NCI-H1694 treated with DMSO at 0.1 percent for 48 hours (cell line): ENCODE measurements at regions not wholly inside any gene's neighbourhood (a gene's known extent, or its start where the extent isn't known, plus 50 kb on each side); places are given as distances from the start of the nearest gene placed in this dataset.

ENCODE experiments used
- DNase-seq: peaks from one replicate; lab custom pipeline; 2025; lab: John Stamatoyannopoulos, UW

DNA sequence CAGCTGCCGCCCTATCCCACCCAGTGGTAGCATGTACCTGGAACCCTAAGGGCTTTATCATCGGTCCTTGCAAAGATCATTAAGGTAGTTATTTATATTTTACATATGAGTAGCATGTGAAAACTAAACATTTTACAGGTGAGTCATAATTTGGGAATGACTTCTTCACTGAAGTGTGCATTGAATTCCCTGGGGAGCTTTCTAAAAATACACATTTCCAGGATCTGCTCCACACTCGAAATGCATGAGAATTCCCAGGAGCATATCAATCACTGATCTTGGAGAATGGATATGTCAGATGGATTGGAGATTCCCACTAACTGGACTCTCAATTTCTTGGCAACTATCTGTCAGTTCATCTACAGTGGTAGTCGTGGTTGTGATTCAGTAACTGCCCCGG, 717.5 kb downstream of the IRX1 start:
- no peak for DNase-seq

DNA sequence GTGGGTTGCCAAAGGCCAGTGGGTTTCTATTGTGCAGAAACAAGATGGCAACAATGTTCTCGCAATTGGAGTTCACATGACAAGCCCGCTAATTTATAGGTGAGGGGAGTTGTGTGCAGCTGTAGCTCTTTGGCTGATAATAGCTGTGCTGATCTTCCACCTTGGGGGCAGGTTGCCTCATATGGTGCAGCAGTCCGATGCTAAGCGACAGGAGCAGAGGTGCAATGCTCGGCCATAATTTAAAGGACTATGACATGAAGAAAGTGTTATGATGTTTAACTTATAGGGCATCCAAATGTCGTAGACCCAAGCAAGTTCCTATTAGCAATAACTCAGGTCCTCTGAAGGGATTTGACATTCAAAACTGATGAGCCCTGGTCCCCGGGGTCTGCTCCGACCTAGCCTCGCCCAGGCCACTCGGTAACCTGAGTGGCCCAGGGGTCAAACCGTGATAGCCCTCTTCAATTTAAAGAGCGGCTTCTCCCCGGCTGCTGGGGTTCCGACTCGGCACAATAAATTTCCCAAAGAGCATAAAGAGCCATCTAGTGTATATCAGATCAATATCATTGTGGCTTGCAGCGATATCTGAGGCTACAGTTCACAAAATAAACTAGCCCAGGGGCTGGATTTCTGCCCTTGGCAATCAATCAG, 724.0 kb downstream of the IRX1 start:
- no peak for DNase-seq

DNA sequence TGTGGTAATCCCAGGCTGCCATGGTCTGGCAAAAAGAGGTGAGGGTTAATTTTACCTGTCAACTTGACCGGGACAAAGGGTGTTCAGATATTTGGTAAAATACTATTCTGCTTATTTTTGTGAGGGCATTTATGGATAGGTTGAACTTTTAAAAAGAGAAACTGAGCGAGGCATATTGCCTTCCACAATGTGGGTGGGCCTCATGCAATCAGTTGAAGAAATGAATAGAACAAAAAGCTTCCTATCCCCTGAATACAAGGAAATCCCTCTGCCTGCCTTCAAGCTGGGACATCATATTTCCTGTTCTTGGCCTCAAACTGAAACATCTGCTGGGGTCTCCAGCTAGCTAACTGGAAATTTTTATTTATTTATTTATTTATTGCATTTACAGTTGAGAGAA, 734.7 kb downstream of the IRX1 start:
- no peak for DNase-seq

DNA sequence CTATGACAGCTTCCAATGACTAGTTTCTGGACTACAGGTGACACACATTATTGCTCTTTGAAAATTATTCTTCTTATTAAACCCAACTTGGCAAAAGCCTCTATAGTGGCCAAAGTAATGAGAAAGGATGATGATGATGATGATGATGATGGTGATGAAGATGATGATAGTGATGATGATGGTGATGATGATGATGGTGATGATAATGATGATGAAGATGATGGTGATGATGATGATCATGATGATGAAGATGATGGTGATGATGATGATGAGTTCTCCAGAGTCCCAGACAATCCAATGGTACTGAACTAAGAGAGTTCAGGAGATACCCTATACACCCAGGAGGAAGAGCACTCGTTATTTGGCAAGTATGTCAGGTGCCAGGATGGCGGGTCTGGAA, 739.4 kb downstream of the IRX1 start:
- no peak for DNase-seq

DNA sequence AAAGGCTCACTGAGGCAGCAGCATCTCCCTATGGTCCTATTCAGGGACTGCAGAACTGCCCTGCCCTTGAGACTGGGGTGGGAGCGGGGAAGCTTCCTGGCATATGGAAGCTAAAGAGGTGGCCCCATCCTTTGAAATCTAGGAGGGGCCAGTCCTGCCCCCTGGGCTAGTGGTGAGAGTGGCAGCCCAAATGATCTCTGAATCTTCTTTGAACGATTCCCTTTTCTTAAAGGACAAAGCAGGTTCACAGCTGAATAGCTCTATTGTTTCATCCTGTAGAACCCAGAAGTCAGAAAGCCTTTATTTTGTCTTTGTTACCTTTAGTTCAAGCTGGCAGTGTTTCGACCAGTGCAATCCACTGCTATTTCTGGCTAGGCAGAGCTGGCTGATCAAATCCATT, 741.9 kb downstream of the IRX1 start:
- DNase-seq, result no peak

DNA sequence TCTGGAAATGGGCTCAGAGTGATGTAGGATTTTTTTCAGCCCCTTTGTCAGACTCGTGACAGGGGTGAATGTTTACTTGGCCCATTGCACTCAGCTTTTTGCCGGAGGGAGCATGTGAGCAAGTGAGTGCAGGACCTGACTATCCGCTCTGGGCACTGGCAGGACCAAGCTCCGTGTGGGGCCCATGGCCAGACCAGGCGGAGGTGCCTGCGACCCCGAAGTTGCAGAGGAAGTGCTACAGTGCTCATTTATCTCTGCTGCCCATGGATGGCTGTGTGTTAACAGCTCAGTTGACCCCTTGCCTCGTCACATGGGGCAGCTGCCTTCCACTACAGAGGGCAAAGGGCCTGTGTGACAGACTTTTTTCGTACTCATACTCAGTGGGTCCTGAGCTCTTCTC, 744.3 kb downstream of the IRX1 start:
- DNase-seq, result no peak

DNA sequence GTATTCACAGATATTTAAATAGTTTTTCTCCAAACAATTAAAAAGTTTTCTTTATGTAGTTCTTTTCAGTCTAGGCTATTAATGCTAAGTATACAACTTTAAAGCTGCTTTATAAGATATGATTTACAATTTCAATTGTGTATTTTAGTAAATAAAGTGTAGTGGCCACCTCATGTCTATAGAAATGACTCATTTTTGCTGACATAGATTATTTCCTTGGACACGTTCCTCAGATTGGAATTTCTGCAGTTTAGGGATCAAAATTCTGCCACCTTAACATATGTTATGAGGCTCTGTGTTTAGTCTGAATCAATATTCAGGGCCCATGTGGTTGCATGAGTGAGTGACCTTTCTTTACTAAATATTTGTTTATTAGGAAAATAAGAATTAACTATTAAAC, 750.2 kb downstream of the IRX1 start:
- DNase-seq, result no peak

DNA sequence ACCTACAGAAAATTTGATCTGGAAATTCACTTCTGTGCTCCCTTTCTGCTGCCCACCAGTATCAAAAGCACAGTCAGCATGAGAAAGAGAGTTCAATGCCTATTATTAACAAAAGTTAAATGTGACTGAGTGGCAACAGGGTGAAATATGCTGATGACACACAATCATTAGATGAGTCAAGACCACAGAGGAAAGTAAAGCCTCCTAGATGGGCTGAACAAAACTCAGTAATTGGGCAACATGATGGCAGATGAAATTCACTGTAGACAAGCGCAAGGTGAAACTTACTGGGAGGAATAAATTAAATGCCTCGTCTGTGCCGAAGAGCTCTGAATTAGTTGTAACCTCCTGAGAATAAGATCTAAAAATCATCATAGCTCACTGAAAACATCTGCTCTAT, 752.8 kb downstream of the IRX1 start:
- DNase-seq, result no peak

DNA sequence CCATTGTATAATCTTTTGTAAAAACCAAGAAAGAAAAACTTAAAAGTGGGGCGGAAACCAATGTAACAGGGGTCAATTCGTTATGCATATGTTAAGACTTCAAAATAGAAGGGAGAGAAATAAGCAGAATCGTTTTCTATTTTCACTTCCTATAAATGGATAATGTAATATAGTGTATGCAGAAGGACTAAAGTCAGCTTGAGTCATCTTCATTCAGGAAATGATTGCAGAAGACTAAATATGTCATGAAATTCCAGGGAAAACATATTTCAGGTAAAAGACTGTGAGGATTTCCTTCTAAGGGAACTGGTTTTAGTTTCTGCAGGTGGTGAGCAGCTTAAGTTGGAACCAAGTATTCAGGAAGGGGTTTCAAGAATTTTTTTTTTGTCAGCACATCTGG, 753.3 kb downstream of the IRX1 start:
- DNase-seq, result no peak

DNA sequence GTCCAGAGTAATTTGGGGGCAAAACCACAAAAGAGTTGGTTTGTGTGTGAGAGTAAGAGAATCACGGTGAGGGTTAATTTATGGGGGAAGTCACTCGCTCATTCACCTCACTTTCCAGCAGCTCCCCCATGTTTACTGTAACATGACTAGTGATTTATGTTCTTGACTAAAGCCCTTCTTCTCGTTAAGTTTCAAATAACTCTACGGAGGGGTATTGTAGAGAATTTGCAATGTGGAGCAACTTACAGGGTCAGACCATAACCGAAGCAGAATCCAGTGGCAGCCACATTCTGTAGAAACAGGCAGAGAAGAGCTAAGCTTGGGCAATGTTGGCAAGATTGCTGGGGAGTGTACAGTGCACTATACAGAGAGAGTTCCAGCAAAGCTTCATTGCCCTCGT, 760.6 kb downstream of the IRX1 start:
- no peak for DNase-seq

DNA sequence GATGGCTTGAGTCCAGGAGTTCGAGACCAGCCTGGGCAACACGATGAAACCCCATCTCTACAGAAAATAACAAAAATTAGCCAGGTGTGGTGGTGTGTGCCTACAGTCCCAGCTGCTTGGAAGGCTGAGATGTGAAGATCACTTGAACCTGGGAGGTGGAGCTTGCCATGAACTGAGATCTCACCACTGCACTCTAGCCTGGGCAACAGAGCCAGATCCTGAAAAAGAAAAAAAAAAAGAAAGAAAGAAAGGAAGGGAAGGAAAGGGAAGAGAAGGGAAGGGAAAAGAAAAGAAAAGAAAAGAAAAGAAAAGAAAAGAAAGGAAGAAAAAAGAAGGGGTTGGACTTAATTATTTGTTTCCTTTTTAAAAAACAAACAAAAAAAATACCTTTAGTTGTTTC, 764.2 kb downstream of the IRX1 start:
- DNase-seq, result no peak

DNA sequence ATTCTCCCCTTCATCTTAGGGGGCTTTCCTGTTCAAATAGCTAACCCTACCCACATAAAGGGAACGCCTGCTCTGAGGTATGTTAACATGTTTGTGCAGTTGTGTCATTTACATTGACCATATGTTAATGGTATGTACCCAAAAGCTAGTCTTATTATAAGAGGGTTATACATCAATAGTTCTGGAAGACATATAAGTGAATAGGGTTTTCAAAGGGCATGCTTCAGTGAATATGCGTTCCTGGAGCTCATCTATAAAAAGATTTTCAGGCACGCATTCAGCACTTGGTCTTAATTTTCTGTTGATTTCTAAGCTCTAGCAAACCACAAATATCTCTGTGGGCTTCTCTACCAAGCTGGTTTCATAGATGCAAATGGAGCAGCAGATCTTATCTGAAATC, 766.1 kb downstream of the IRX1 start:
- no peak for DNase-seq

DNA sequence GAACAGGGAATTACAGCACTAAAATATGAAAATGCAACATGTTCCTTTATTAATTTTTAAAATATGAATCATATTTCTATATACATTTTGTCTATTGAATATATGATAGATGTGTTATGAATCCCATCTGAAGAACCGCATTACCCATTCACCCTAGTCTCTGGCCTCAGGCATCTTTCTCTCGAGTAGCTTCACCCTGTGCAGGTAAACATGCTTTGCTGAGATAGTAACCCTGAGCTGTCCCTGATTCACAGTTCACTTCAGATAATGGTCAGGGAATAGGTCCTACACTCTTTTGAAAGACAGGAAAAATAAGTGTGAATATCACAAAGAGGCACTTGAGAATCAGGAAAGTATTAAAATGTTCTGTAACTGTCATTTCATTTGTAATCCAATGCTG, 766.8 kb downstream of the IRX1 start:
- no peak for DNase-seq

DNA sequence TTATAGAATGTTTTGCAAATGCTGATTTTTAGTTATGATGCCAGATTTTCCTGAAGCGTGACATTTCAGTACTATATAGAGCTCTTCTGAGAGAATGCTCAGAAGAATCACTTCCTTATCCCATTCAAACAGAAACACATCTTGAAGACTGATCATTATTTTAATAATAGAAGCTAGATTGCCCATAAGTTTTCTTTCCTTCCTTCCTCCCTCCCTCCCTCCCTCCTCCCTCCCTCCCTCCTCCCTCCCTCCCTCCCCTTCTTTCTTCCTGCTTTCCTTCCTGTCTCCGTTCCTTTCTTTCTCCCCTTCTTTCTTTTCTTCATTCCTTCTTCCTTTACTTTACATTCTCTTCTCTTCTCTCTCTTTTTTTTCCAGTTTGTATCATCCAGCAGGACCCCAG, 767.4 kb downstream of the IRX1 start:
- no peak for DNase-seq

DNA sequence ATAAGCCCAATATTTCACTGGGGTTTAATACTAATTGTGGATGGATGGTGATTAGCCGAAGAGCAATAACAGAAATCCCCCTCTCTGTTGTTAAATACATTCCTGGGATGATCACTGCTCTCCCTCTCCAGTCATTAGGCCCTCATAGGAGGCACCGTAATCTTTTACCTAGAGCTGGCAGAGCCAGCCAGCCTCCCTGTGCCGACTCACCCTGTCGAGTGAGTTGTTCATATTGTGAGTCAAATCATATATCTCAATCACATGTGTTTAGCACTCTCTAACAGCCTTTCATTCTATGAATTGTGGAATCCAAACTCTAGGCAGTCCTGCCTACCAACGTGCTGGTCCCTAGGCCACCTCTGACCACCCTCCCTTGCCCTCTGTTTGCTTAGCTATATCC, 771.0 kb downstream of the IRX1 start:
- DNase-seq, result no peak

DNA sequence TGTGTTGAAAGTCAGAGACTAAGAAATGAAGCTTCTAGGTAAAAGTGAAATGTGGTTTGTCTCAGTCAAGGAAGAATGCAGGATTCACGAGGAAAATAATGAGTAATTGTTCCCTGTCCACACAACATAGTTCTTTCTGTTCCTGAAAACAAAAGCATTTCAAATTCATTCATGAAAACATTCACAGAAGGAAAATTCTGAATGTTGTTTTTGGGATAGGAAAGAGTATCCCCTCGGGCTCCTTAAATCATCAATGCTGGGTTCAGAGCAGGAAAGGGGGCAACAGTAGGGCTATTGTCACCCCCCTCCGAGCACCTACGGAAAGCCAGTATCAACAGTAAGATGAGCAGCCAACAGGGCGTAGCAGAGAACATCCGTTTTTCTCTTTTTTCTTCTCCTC, 769.9 kb upstream of the ADAMTS16 start:
- no peak for DNase-seq

DNA sequence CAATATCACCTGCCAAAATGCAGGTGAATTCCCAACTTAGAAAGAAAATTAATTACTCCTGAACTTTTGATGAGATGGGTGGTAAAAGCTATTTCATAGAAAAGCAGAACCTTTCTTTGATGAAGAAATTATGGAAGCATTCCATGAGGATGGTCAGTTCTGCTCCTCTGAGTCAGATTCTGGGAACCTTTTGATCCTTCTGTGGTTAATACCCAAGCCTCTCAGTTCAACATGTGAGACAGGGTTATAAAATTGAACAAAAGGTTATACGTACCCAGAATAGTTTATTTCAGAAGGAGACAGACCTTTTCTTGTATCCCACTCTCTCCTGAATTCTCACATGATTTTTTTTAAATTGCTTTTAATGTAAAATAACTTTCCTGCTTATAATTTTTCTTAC, 767.6 kb upstream of the ADAMTS16 start:
- no peak for DNase-seq

DNA sequence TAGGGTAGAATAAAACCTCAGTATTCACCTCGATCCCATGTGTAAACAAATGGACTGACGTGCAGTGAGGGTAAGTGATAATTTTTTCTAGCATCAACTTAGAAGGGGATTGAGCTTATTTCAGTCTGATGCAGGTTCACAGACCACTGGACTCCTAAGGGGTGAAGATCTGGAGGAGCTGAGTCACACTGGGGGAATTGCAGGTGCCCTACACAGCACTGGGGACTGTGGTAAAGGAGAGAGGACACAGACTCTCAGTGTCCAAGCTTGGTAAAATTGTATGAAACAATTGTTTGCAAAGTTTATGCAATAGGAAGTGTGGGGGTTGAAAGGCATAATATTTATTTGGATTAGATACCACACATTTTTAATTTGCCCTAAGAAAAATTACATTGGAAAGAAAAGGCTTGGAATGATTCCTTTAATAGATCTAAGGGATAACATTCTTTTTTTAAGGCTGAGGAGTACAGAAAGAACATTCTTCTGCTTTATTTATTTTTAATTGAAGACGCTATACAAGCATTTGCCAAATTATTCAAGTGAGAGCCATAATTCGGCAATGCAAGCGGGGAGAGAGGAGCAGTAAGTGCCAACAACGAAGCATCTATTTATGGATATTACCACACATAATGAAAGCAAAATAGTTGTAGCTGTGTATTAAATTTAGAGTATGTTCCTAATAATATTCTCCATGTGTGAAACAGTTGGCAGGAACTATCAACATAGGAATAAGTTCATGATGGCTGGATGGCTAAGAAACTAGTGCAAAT, 766.9 kb upstream of the ADAMTS16 start:
- no peak for DNase-seq

DNA sequence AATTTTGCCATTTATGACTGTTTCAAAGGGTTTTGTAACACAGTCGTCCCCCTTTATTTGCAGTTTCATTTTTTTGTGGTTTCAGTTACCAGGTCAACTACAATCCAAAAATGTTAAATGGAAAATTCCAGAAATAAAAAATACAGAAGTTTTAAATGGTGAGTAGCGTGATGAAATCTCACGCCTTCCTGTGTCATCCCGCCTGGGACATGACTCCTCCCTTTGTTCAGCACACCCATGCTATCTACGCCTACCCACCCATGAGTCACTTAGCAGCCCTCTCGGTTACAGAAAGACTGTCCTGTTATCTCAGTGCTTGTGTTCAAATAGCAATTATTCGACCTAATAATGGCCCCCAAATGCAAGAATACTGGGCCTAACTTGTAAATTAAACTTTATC, 765.3 kb upstream of the ADAMTS16 start:
- DNase-seq, result no peak

DNA sequence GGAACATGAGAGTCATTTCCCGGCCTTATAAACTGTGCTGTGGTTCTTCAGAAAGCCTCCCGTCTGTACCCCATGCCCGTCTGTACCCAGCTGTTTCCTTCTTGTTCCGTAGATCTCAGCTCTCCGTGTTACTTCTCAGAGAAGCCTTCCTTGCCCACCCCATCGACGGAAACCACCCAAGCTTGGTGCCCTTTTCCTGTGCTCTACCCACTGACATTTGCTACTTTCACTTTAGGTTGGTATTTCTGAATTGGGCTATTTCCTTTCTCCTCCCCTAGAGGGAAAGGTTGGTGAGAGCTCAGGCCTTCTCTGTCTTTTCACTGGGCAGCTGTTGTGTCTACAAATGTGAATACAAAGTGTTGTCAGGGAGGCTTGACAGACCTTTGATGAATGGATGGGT, 764.5 kb upstream of the ADAMTS16 start:
- no peak for DNase-seq

DNA sequence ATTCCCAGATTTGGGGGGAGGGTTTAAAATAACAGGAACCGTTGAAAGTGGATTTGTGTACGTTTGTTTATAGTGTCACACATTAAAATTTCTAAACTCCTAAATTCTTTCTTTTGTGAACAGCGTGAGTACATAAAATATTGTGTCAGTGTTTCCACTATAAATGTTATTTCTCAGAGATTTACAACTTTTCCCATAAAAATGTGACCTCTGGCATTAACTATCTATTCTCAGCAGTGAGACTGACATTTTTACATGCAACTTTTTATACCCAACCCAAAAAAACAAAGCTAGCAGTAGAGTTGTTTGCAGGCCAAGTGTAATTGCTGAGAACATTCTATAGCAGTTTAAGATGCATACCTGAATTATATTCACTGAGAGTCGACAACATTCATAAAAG, 757.0 kb upstream of the ADAMTS16 start:
- no peak for DNase-seq

DNA sequence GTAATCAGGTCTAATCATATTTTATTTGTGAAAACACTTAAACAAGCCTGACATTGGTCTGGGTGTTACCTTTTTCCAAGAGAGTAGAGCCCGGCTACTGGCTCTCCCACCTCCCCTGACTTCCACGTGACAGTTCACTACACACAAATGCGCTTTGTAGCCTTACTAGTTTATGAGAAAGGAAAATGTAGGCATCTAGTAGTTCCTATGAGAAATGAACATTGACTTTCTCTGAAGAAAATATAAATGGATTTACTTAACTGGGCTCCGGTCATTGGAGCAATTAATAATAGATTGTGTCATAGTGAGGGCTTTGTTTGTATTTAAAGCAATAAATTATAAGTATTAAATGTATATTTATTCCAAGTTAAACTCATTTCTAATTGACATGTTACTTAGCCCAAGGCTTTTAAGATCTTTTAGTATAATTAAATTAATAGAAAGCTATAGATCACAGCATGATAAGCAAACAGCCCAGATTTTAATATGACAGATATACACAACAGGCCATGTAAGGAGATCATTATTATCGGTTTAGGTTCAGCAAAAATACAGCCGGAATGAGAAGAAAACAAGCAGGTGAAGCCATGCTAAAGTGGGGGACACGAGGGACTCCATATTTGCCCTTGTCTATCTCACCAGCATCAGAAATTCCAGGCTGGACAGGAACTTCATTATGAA, 756.5 kb upstream of the ADAMTS16 start:
- no peak for DNase-seq

DNA sequence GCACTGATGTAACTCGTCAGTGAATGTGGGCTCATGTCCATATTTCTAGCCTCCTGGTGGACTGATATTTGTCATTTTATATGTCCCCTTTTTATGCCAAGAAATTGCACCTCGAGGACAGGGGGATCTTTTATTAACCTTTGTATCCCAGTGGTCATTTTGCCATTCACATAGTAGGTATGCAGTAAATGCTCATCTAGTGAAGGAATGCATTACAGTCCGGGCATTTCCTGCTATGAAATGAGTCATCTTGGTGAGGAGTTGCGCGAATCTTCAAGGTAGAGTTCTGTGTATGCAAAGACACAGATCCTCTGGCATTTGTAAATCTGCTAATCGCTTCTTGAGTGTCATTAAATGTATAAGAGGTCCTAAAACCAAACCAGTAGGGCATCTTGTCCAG, 755.5 kb upstream of the ADAMTS16 start:
- no peak for DNase-seq

DNA sequence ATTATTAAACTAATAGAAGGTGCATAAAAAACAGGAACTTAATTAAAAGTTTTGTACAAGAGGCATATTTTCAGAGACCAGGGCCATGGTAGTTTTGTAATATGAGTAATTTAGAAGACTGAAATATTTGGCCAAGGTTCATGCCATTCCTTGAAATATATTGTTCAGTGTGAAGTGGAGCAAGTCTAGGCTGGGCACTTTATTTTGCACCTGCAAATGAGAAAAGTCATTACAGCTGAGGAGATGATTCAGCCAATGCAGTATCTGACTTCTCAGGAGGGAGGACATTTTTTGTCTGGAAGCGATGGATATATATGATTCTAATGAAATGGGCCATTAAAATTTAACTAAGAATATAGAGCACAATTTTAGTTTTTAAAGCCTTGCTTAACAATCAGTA, 754.0 kb upstream of the ADAMTS16 start:
- no peak for DNase-seq
